Calu3 (cell line): ENCODE measurements at regions not wholly inside any gene's neighbourhood (a gene's known extent, or its start where the extent isn't known, plus 50 kb on each side); places are given as distances from the start of the nearest gene placed in this dataset.

ENCODE experiments used
- BruUV-seq: library from RNA; stranded (reverse); fragments of 400-500 nt; replicated peaks from 2 replicates; lab custom pipeline; 2021; lab: Mats Ljungman, UMichigan
- CTCF ChIA-PET: fragments of 300-600 bp; sonication (Branson Sonifier 250); formaldehyde crosslinking; loops from one replicate; lab custom pipeline; 2022; ENCODE audit warnings: antibody characterized with exemption; lab: Charles Lee
- DNase-seq: peaks from one replicate; pipeline ENCODE4 v3.0.0; 2022
- H3K27ac Mint-ChIP-seq: one replicate; pipeline ENCODE4 v1.8.0; 2022; ENCODE audit warnings: mixed read lengths; ENCODE audit not compliant: unreplicated experiment
- H3K27me3 Mint-ChIP-seq: one replicate; pipeline ENCODE4 v1.8.0; 2022; ENCODE audit warnings: mixed read lengths; ENCODE audit not compliant: unreplicated experiment
- H3K36me3 Mint-ChIP-seq: one replicate; pipeline ENCODE4 v1.8.0; 2022; ENCODE audit warnings: mild to moderate bottlenecking, moderate library complexity, mixed read lengths; ENCODE audit not compliant: insufficient read depth, unreplicated experiment
- H3K4me1 Mint-ChIP-seq: one replicate; pipeline ENCODE4 v1.8.0; 2022; ENCODE audit warnings: mild to moderate bottlenecking, low read depth, mixed read lengths; ENCODE audit not compliant: unreplicated experiment
- H3K4me3 Mint-ChIP-seq: one replicate; pipeline ENCODE4 v1.8.0; 2022; ENCODE audit warnings: mild to moderate bottlenecking, low read depth, moderate library complexity, mixed read lengths; ENCODE audit not compliant: unreplicated experiment
- H3K9me3 Mint-ChIP-seq: one replicate; pipeline ENCODE4 v1.8.0; 2022; ENCODE audit warnings: low read depth, mixed read lengths; ENCODE audit not compliant: unreplicated experiment
- intact Hi-C: fragments of 100-400 bp; cut with micrococcal nuclease; formaldehyde crosslinking; loops from one replicate; pipeline ENCODE4 v1.10.0; 2022; ENCODE audit not compliant: unreplicated experiment
- TF ChIP-seq, protein P1 (sequence below): fragments of 200-600 bp; IDR thresholded peaks from one replicate; pipeline ENCODE4 v1.8.0; 2022; ENCODE audit warnings: antibody characterized with exemption; ENCODE audit not compliant: unreplicated experiment

DNA sequence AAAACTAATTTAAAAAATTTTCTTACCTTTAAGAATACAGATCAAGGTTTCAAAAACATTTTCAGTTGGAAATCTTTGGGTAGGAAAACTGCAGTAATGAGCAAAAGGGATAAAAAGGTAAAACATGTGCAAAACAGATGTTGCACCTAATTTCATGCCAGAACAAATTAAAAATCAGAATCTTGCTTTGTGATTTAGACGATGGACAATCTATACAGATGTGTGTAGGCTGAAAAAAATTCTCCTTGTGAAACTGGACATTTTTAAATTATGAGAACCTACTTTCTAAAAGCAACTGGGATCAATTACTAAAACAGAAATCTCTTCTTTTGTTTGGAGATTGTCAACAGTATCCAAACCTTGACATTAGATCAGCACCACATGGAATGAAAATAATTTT, 183.2 kb upstream of the ITGA4 start:
- TF ChIP-seq, protein P1, sequence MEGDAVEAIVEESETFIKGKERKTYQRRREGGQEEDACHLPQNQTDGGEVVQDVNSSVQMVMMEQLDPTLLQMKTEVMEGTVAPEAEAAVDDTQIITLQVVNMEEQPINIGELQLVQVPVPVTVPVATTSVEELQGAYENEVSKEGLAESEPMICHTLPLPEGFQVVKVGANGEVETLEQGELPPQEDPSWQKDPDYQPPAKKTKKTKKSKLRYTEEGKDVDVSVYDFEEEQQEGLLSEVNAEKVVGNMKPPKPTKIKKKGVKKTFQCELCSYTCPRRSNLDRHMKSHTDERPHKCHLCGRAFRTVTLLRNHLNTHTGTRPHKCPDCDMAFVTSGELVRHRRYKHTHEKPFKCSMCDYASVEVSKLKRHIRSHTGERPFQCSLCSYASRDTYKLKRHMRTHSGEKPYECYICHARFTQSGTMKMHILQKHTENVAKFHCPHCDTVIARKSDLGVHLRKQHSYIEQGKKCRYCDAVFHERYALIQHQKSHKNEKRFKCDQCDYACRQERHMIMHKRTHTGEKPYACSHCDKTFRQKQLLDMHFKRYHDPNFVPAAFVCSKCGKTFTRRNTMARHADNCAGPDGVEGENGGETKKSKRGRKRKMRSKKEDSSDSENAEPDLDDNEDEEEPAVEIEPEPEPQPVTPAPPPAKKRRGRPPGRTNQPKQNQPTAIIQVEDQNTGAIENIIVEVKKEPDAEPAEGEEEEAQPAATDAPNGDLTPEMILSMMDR: no peak
- DNase-seq: no peak
- CTCF ChIA-PET: no interaction called here
- Mint-ChIP-seq H3K27ac (no peak overlapping the region), H3K4me3 (no peak overlapping the region), H3K36me3 (no peaks in the 10 kb centered on the region), H3K27me3 (no peaks in the 10 kb centered on the region), H3K4me1 (no peaks in the 10 kb centered on the region), H3K9me3 (no peaks in the 10 kb centered on the region)
- intact Hi-C loops: no loop called here
- no TSS peak for BruUV-seq

DNA sequence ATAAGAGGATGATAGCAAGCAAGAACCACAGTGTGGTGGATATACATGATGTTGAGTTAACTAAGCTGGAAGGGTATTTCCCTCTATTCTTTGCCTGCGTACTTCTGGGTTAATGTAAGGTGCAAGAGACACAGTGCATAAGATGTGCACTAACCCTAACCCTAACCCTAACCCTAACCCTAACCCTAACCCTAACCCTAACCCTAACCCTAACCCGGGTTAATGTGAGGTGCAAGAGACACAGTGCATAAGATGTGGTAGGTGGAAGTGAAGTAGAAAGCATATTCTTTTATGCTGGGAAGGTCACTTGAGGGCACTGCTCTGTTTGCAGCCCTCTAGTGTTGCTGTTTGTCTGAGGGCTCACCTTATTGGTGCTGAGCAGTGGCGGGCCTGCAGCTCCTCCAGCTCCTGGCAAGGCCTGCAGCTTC, 181.5 kb upstream of the ITGA4 start:
- H3K9me3 Mint-ChIP-seq: no peaks in the 10 kb centered on the region
- H3K36me3 Mint-ChIP-seq: no peaks in the 10 kb centered on the region
- H3K27ac Mint-ChIP-seq: no peak overlapping the region
- TF ChIP-seq, protein P1: no peak
- DNase-seq: no peak
- no peaks in the 10 kb centered on the region for H3K27me3 Mint-ChIP-seq
- no peaks in the 10 kb centered on the region for H3K4me1 Mint-ChIP-seq
- CTCF ChIA-PET: no interaction called here
- intact Hi-C loops: no loop called here
- H3K4me3 Mint-ChIP-seq: no peak overlapping the region
- no TSS peak for BruUV-seq

DNA sequence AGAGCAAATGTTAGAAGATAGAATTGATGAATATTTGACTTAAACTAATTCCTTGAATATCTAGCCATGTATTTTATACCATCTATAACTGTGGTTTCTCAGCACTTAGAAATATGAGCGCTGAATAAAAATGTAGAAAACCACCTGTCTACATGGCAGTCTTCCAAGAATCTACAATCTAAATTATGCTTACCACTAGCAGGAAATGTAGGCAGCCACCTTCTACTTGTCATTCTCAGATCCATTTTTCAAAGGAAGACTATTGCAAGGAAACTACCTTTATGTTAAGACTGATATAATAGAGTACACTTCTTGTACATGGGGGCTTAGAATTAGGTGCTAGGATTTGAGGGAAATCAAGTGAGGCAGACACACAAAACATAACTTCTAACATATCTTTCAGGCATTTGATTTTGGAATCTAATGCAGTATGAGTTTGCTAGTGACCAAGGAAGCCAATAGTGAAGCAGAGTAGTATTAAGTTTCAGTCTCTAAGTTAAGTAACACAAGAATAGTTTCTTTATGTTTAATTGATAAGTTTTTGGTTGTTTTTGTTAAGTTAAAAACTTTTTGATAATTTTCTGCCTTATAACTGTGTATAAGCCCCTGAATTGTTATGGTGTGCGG, 175.9 kb upstream of the ITGA4 start:
- no peak overlapping the region for H3K27ac Mint-ChIP-seq
- H3K27me3 Mint-ChIP-seq: no peaks in the 10 kb centered on the region
- TF ChIP-seq, protein P1: no peak
- H3K9me3 Mint-ChIP-seq: no peaks in the 10 kb centered on the region
- CTCF ChIA-PET: no interaction called here
- no peak overlapping the region for H3K4me3 Mint-ChIP-seq
- BruUV-seq: no TSS peak
- intact Hi-C loops: no loop called here
- no peaks in the 10 kb centered on the region for H3K4me1 Mint-ChIP-seq
- H3K36me3 Mint-ChIP-seq: no peaks in the 10 kb centered on the region
- DNase-seq: no peak

DNA sequence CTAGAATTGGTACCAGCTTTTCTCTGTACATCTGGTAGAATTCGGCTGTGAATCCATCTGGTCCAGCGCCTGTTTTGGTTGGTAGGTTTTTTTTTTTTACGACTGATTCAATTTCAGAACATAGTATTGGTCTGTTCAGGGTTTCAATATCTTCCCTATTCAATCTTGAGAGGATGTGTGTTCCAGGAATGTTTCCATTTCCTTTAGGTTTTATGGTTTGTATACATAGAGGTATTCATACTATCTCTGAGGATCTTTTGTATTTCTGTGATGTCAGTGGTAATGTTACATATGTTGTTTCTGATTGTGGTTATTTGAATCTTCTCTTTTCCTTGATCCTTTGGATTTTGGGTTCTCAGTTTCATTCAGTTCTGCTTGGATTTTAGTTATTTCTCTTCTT, 172.1 kb upstream of the ITGA4 start:
- H3K4me3 Mint-ChIP-seq: no peak overlapping the region
- no peaks in the 10 kb centered on the region for H3K36me3 Mint-ChIP-seq
- TF ChIP-seq, protein P1: no peak
- DNase-seq: no peak
- H3K4me1 Mint-ChIP-seq: no peaks in the 10 kb centered on the region
- intact Hi-C loops: no loop called here
- no peaks in the 10 kb centered on the region for H3K27me3 Mint-ChIP-seq
- no TSS peak for BruUV-seq
- no peaks in the 10 kb centered on the region for H3K9me3 Mint-ChIP-seq
- CTCF ChIA-PET: no interaction called here
- no peak overlapping the region for H3K27ac Mint-ChIP-seq
